Kidney epithelial cell (primary cell): ENCODE measurements at regions not wholly inside any gene's neighbourhood (a gene's known extent, or its start where the extent isn't known, plus 50 kb on each side); places are given as distances from the start of the nearest gene placed in this dataset.

Experiments used
- DNase-seq: peaks from one replicate; pipeline ENCODE4 v3.0.0-alpha.2; 2010; ENCODE audit warnings: low read depth
- H3K27me3 ChIP-seq: 2 replicates; pipeline ENCODE4 v1.6.0; 2011; ENCODE audit warnings: low read length; ENCODE audit not compliant: control insufficient read depth, insufficient read depth
- H3K36me3 ChIP-seq: 2 replicates; pipeline ENCODE4 v1.5.1; 2011; ENCODE audit warnings: low read length; ENCODE audit not compliant: control insufficient read depth, insufficient read depth
- H3K4me3 ChIP-seq: 2 replicates; pipeline ENCODE4 v1.5.1; 2011; ENCODE audit warnings: low read depth, mild to moderate bottlenecking, control low read depth, low read length
- CTCF ChIP-seq: IDR thresholded peaks from 2 replicates; pipeline ENCODE4 v1.5.1; 2011; ENCODE audit warnings: mild to moderate bottlenecking, moderate library complexity, low read length, control low read depth, inconsistent platforms; ENCODE audit not compliant: insufficient read depth, poor library complexity, severe bottlenecking

GRCh38 chr12:78680596-78680995, 184.0 kb upstream of the SYT1 start:
- DNase-seq, result no peak
- no peak for TF ChIP-seq CTCF
- no peaks in the 10 kb centered on the region for H3K36me3 ChIP-seq

GRCh38 chr12:78683031-78683430, 181.5 kb upstream of the SYT1 start:
- no peak for TF ChIP-seq CTCF
- Histone ChIP-seq H3K36me3 (no peaks in the 10 kb centered on the region), H3K27me3 (no peaks in the 10 kb centered on the region), H3K4me3 (no peak overlapping the region)
- no peak for DNase-seq

More at GRCh38 chr12:78680596-78680995, 184.0 kb upstream of the SYT1 start:
- Histone ChIP-seq H3K4me3 (no peak overlapping the region), H3K27me3 (no peaks in the 10 kb centered on the region)

GRCh38 chr12:78683626-78684025, 180.9 kb upstream of the SYT1 start:
- no peak for DNase-seq
- TF ChIP-seq CTCF, result no peak
- Histone ChIP-seq H3K27me3 (no peaks in the 10 kb centered on the region), H3K4me3 (no peak overlapping the region), H3K36me3 (no peaks in the 10 kb centered on the region)

GRCh38 chr12:78684419-78684818, 180.2 kb upstream of the SYT1 start:
- no peak for TF ChIP-seq CTCF
- no peak for DNase-seq

GRCh38 chr12:78695749-78696148, 168.8 kb upstream of the SYT1 start:
- Histone ChIP-seq H3K4me3 (no peak overlapping the region), H3K36me3 (no peaks in the 10 kb centered on the region), H3K27me3 (no peaks in the 10 kb centered on the region)
- TF ChIP-seq CTCF, result no peak
- DNase-seq, result no peak

More at GRCh38 chr12:78684419-78684818, 180.2 kb upstream of the SYT1 start:
- no peaks in the 10 kb centered on the region for H3K27me3 ChIP-seq
- no peak overlapping the region for H3K4me3 ChIP-seq
- H3K36me3 ChIP-seq, result no peaks in the 10 kb centered on the region

GRCh38 chr12:78696267-78696666, 168.3 kb upstream of the SYT1 start:
- no peak for TF ChIP-seq CTCF
- H3K36me3 ChIP-seq, result no peaks in the 10 kb centered on the region

More at GRCh38 chr12:78696267-78696666, 168.3 kb upstream of the SYT1 start:
- DNase-seq, result no peak
- Histone ChIP-seq H3K27me3 (no peaks in the 10 kb centered on the region), H3K4me3 (no peak overlapping the region)
